HG03432 (cell line): ENCODE measurements at regions not wholly inside any gene's neighbourhood (a gene's known extent, or its start where the extent isn't known, plus 50 kb on each side); places are given as distances from the start of the nearest gene placed in this dataset.
"Not testable (repeated sequence)": the region's sequence is repeated elsewhere in the genome, so short reads cannot be mapped to it uniquely, and the experiment has no call there.

Experiments used
- ATAC-seq: cut with Tn5 transposase; IDR thresholded peaks from one replicate; pipeline ENCODE4 v1.9.1; 2021; ENCODE audit warnings: mild to moderate bottlenecking, moderate library complexity; ENCODE audit not compliant: unreplicated experiment

DNA sequence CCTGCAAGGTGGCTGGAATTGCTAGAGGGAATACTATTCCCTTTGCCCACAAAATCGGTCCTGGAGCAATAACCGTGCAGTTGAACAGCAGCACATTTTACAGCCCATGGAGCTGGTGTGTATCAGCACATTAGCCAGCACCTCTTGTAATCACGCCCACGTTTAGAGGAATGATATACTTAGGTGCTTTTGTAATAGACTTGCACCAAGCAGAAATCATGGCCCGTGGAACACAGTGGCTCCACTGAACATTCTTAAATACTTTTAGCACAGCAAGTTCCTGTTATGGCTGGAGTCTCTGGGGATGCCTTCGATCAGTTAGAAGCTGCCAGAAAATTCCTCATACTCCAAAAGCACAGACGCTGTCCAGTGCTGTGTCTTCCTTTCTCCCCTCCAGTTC, 218.1 kb upstream of the FAM78B start:
- no peak for ATAC-seq

GRCh38 chr1:166390366-166391033, 223.7 kb upstream of the FAM78B start:
- ATAC-seq, result no peak

- no peak for ATAC-seq
Observed at GRCh38 chr1:166391279-166392066, 224.7 kb upstream of the FAM78B start.

DNA sequence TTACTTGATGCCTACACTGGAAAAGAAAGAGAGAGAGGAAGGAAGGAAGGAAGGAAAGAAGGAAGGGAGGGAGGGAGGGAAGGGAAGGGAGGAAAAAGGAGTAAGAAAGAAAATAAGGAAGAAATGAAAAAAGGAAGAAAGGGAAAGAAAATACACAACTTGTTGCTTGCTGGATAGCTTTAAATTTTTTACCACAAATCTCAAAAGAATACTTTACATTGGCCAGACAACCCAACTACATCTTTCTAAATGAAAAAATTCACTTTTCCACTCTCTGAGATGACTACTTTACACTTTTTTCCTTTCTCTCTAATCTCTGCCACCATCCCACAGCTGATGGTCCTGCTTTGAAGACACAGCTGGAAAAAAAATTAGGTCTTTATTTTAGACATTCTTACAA, 228.9 kb upstream of the FAM78B start:
- ATAC-seq, result no peak

DNA sequence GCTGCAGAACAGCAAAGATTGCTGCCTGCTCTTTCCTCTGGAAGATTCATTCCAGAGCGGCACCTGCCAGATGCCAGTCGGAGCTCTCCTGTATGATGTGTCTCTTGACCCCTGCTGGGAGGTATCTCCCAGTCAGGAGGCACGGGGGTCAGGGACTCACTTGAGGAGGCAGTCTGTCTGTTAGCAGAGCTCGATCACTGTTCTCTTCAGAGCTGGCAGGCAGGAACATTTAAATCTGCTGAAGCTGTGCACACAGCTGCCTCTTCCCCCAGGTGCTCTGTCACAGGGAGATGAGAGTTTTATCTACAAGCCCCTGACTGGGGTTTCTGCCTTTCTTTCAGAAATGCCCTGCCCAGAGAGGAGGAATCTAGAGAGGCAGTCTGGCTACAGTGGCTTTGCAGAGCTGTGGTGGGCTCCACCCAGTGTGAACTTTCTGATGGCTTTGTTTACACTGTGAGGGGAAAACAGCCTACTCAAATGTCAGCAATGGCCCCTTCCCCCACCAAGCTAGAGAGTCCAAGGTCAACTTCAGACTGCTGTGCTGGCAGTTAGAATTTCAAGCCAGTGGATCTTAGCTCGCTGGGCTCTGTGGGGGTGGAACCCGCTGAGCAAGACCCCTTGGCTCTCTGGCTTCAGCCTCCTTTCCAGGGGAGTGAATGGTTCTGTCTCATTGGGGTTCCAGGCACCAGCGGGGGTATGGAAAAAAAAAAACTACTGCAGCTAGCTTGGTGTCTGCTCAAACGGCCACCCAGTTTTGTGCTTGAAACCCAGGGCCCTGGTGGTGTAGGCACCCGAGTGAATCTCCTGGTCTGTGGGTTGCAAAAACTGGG, 242.7 kb upstream of the FAM78B start:
- ATAC-seq, result not testable (repeated sequence)

GRCh38 chr1:166410083-166410385, 243.2 kb upstream of the FAM78B start:
- no peak for ATAC-seq

GRCh38 chr1:166416831-166417230, 250.0 kb upstream of the FAM78B start:
- ATAC-seq, result not testable (repeated sequence)

DNA sequence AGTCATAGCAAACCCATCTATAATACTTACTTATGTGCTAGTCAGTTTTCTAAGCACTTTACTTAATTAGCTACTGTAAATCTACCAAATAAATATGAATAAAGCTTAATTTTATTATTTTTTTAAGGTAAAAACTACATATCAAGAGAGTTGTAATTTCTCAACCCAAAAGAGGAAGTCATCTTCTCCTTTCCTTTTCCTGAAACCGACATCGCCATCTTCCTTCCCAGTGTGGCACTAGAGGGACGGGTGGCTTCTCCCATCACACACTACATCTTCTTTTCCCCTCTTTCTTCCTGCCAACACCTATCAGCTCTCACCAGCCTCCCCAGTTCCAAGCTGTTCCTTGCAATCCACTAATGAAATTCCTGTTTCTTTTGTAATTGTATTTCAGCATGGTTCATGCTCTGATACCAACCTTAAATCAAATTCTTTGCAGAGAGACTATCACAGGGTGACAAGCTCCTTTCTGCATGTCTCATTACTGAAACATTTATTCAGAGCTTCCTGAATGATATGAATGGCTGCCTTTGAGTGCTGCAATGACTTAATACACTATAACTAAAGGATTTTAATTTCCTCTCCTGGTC, 251.6 kb upstream of the FAM78B start:
- ATAC-seq, result no peak

DNA sequence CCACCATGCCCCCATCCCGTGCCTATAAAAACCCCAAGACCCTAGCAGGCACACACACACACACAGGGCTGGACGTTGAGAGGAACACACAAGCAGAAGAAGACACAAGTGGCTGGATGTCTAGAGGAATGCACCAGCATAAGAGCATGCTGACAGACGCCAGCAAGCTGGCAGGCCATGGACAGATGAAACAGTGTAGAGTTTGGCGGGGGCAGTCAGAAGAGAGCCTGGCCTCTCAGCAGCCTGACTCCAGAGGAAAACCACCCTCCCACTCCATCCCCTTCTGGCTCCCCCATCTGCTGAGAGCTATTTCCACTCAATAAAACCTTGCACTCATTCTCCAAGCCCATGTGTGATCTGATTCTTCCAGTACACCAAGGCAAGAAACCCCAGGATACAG, 255.8 kb upstream of the FAM78B start:
- not testable (repeated sequence) for ATAC-seq

GRCh38 chr1:166432655-166433054, 265.9 kb upstream of the FAM78B start:
- ATAC-seq, result no peak

DNA sequence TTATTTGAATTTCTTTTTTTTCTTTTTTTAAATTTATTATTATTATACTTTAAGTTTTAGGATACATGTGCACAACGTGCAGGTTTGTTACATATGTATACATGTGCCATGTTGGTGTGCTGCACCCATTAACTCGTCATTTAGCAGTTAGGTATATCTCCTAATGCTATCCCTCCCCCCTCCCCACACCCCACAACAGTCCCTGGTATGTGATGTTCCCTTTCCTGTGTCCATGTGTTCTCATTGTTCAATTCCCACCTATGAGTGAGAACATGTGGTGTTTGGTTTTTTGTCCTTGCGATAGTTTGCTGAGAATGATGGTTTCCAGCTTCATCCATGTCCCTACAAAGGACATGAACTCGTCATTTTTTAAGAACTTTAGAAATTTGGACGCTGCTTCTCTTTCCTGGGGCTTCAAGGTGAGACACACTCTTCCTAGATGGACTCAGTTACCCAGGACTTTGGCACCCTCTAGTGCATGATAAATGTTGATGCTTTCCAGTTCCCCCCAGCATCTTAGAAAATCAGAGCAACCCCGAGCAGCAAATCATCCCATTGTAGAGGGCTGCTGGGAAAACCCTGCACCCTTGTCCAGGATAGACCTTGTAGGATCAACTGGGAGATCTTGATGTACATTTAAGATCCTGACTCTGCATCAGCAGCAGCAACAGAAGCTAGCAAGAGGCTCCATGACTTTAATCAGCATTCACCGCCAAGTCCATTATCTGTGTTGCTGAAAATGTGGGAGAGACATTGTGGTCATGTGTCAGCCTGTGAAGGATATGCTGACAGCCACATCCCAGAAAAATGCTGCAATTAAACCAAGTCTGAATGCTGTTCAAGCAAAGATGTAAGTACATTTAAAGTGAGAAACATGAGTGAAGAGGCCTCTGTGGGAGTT, 266.9 kb upstream of the FAM78B start:
- not testable (repeated sequence) for ATAC-seq

GRCh38 chr1:166457700-166458099, 290.9 kb upstream of the FAM78B start:
- no peak for ATAC-seq

- no peak for ATAC-seq
Observed at GRCh38 chr1:166464333-166464732, 297.5 kb upstream of the FAM78B start.

- ATAC-seq, result no peak
Observed at GRCh38 chr1:166470014-166470413, 303.2 kb upstream of the FAM78B start.

DNA sequence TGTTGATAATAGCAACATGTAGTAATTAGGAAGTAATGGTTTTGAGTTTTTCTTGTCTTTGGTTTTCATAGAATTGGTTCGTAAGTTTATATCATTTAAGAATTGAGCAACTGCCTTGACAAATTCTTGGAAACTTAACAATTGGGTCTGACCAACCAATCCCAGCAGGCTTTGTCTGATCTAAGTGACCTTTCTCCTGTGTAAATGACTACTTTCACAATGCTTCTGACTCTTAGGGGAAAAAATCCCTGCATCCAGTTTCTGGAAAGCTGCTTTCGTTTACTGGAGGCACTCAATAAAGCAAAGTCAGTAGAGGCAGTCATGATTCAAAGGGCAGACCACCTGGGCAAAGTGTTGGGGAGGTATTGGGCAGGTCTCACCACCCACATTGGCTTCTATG, 303.6 kb upstream of the FAM78B start:
- no peak for ATAC-seq

DNA sequence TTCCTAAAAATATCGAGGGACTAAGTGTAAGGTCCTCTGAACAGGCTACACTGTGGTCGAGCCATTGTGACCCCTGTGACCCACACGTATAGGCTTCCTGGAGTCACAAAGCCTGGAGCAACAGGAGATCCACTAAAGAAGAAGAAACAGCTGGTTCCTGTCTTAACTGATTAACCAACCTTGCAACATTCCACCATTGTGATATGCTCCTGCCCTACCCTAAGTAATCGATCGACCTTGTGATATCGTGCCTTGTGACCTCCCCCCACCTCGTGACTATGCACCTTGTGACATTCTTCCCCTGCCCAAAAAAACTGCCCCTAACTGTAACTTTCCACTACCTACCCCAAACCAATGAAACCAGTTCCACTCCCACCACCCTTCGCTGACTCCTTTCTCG, 304.6 kb upstream of the FAM78B start:
- ATAC-seq, result no peak

GRCh38 chr1:166479052-166479631, 312.3 kb upstream of the FAM78B start:
- ATAC-seq, result peak; percentile 83

DNA sequence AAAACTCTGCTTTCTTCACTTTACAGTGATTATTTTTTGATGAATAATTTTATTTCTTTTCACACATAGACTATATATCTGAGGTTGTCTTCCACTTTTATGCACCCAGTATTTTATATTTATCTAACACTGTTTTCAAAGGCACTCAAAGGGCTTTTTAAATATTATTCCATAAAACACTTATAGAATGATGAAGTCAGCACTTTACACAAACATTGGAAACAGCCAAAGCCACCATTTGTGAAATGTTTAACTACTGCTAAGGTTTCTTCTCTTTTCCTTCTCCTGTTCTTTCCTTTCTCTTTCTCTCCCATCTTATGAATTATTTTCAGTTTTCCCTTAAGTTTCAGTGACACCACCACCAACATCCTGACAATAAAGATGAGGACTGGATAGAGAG, 317.7 kb upstream of the FAM78B start:
- no peak for ATAC-seq

GRCh38 chr1:166484871-166485270, 318.1 kb upstream of the FAM78B start:
- no peak for ATAC-seq

- no peak for ATAC-seq
Observed at GRCh38 chr1:166485620-166486019, 318.8 kb upstream of the FAM78B start.
